IPS-NIHi7 (cell line): ENCODE measurements at regions not wholly inside any gene's neighbourhood (a gene's known extent, or its start where the extent isn't known, plus 50 kb on each side); places are given as distances from the start of the nearest gene placed in this dataset.
"Not testable (repeated sequence)": the region's sequence is repeated elsewhere in the genome, so short reads cannot be mapped to it uniquely, and the experiment has no call there.

Source experiments
- DNase-seq: peaks from one replicate; pipeline ENCODE4 v3.0.0; 2012; ENCODE audit warnings: mixed read lengths; ENCODE audit errors: extremely low spot score

- DNase-seq: not testable (repeated sequence)
Measured at GRCh38 chr2:47690706-47691325, 92.1 kb upstream of the MSH6 start.

- no peak for DNase-seq
Measured at GRCh38 chr2:47690132-47690531, 92.8 kb upstream of the MSH6 start.

GRCh38 chr2:47689118-47689517 is 93.8 kb upstream of the MSH6 start:
- not testable (repeated sequence) for DNase-seq

GRCh38 chr2:47688561-47688960 is 94.4 kb upstream of the MSH6 start:
- DNase-seq: no peak

- DNase-seq: no peak
Measured at GRCh38 chr2:47687856-47688255, 95.1 kb upstream of the MSH6 start.

- DNase-seq: no peak
Measured at GRCh38 chr2:47686018-47686417, 96.9 kb upstream of the MSH6 start.

- DNase-seq: no peak
Measured at GRCh38 chr2:47682216-47682749, 100.7 kb upstream of the MSH6 start.

- no peak for DNase-seq
Measured at GRCh38 chr2:47676261-47676926, 105.6 kb upstream of the KCNK12 start.

GRCh38 chr2:47675196-47675825 is 104.5 kb upstream of the KCNK12 start:
- DNase-seq: no peak

GRCh38 chr2:47666332-47666731 is 95.5 kb upstream of the KCNK12 start:
- no peak for DNase-seq

GRCh38 chr2:47664817-47665216 is 94.0 kb upstream of the KCNK12 start:
- no peak for DNase-seq

- DNase-seq: no peak
Measured at GRCh38 chr2:47662552-47662951, 91.8 kb upstream of the KCNK12 start.

- no peak for DNase-seq
Measured at GRCh38 chr2:47661310-47661709, 90.5 kb upstream of the KCNK12 start.

- DNase-seq: no peak
Measured at GRCh38 chr2:47660168-47660567, 89.4 kb upstream of the KCNK12 start.

GRCh38 chr2:47658646-47659320 is 88.0 kb upstream of the KCNK12 start:
- no peak for DNase-seq

GRCh38 chr2:47657886-47658489 is 87.2 kb upstream of the KCNK12 start:
- DNase-seq: no peak

GRCh38 chr2:47656715-47657600 is 86.2 kb upstream of the KCNK12 start:
- no peak for DNase-seq

- no peak for DNase-seq
Measured at GRCh38 chr2:47655563-47655880, 84.7 kb upstream of the KCNK12 start.

GRCh38 chr2:47654790-47655562 is 84.2 kb upstream of the KCNK12 start:
- DNase-seq: peak; percentile 53
